ENCODE measurements at regions not wholly inside any gene's neighbourhood (a gene's known extent, or its start where the extent isn't known, plus 50 kb on each side); places are given as distances from the start of the nearest gene placed in this dataset.

GRCh38 chr15:66644000-66644787 is 57.8 kb upstream of the SMAD6 start:
- no peak overlapping the region for H3K4me3 ChIP-seq (ENCODE audit: low read depth in 2 of 2, low read length in 1 of 2)
- H3K36me3 ChIP-seq (replicated peaks in 1 of 2; ENCODE audit: control insufficient read depth in 1 of 2, insufficient read depth in 2 of 2, low read length in 1 of 2): no peaks in the 10 kb centered on the region
- ChIA-PET CTCF (interaction anchor here (1.0 to 4.0 kb wide), 4 partner anchors 25 to 130 kb away, joined by 3 to 15 read pairs (median 6); no protein-coding TSS in a partner anchor), POLR2A (no interaction called here)
- peak overlapping the region; percentile 52 for H3K4me2 ChIP-seq
- 74% methylated on average over 13 of the region's 13 CpGs for WGBS (ENCODE audit: low lambda C conversion rate)
- H2AFZ ChIP-seq (ENCODE audit: low read depth): peak overlapping the region; percentile 87
- no peak overlapping the region; a peak in 1 of 4 replicates for H3K27ac ChIP-seq (ENCODE audit: low read depth in 2 of 2, low read length in 1 of 2)
- no peaks in the 10 kb centered on the region for H3K9me3 ChIP-seq
- H3K9ac ChIP-seq: peak overlapping the region; percentile 16; the same call in 1 of the 2 replicates
- no peaks in the 10 kb centered on the region for H3K79me2 ChIP-seq (ENCODE audit: insufficient read depth)
- no peaks in the 10 kb centered on the region for H3F3A ChIP-seq (replicated peaks; ENCODE audit: insufficient read depth)
- no peaks in the 10 kb centered on the region for H4K20me1 ChIP-seq (ENCODE audit: insufficient read depth)
- H3K27me3 ChIP-seq (ENCODE audit: insufficient read depth): no peaks in the 10 kb centered on the region
- no peaks in the 10 kb centered on the region for H3K9me2 ChIP-seq
- TF ChIP-seq RAD21 (IDR thresholded peaks at IDR 0.05; ENCODE audit: low read length): no peak
- no peak for TF ChIP-seq MAX (IDR thresholded peaks at IDR 0.05; ENCODE audit: low read depth)
- no peak for TF ChIP-seq MXI1 (IDR thresholded peaks at IDR 0.05; ENCODE audit: low read depth, low read length)
- TF ChIP-seq ELF1 (IDR thresholded peaks at IDR 0.05): no peak
- TF ChIP-seq REST (IDR thresholded peaks at IDR 0.05; ENCODE audit: low read depth, low read length): no peak
- peaks cover 9 to 16% of the 10 kb centered on the region in 2 experiments; a peak in 2 of 4 replicates for H3K4me1 ChIP-seq (ENCODE audit: control insufficient read depth in 1 of 2, insufficient read depth in 2 of 2, low read depth in 1 of 2, low read length in 1 of 2)
- DNase-seq: no peak

GRCh38 chr15:66644869-66645268 is 57.2 kb upstream of the SMAD6 start:
- Histone ChIP-seq H4K20me1 (ENCODE audit: insufficient read depth) (no peaks in the 10 kb centered on the region), H3K9me2 (no peaks in the 10 kb centered on the region), H3K4me1 (ENCODE audit: control insufficient read depth in 1 of 2, insufficient read depth in 2 of 2, low read depth in 1 of 2, low read length in 1 of 2) (peaks cover 9 to 14% of the 10 kb centered on the region in 2 experiments; a peak in 2 of 4 replicates), H3K4me2 (peak overlapping the region; percentile 52), H2AFZ (ENCODE audit: low read depth) (peak overlapping the region; percentile 87), H3K27me3 (ENCODE audit: insufficient read depth) (no peaks in the 10 kb centered on the region), H3K27ac (ENCODE audit: low read depth in 2 of 2, low read length in 1 of 2) (no peak overlapping the region; a peak in 1 of 4 replicates), H3K9ac (peak overlapping the region; percentile 16; the same call in 1 of the 2 replicates), H3K4me3 (ENCODE audit: low read depth in 2 of 2, low read length in 1 of 2) (no peak overlapping the region), H3K79me2 (ENCODE audit: insufficient read depth) (no peaks in the 10 kb centered on the region), H3K36me3 (replicated peaks in 1 of 2; ENCODE audit: control insufficient read depth in 1 of 2, insufficient read depth in 2 of 2, low read length in 1 of 2) (no peaks in the 10 kb centered on the region), H3K9me3 (no peaks in the 10 kb centered on the region), H3F3A (replicated peaks; ENCODE audit: insufficient read depth) (no peaks in the 10 kb centered on the region)
- CTCF ChIA-PET: interaction anchor here (1.2 to 4.0 kb wide), 4 partner anchors 26 to 129 kb away, joined by 3 to 15 read pairs (median 8); no protein-coding TSS in a partner anchor
- 68% methylated on average over 4 of the region's 5 CpGs for WGBS (ENCODE audit: low lambda C conversion rate)
- no peak for DNase-seq
- TF ChIP-seq MXI1 (IDR thresholded peaks at IDR 0.05; ENCODE audit: low read depth, low read length): no peak
- 0 out of 2 replicates have a peak, but pooled peaks have one; percentile 17 for TF ChIP-seq MEF2A (IDR thresholded peaks at IDR 0.05; ENCODE audit: borderline replicate concordance, low read depth)
- TF ChIP-seq FOSL2 (IDR thresholded peaks at IDR 0.05; ENCODE audit: borderline replicate concordance, low read depth): peak; percentile 28; the same call in 1 of the 2 replicates
- POLR2A ChIA-PET: no interaction called here

All from SK-N-SH (cell line).